SH-SY5Y (cell line): ENCODE measurements at regions not wholly inside any gene's neighbourhood (a gene's known extent, or its start where the extent isn't known, plus 50 kb on each side); places are given as distances from the start of the nearest gene placed in this dataset.

Experiments
- GATA2 ChIP-seq: IDR thresholded peaks from 2 replicates; pipeline ENCODE4 v1.6.1; 2011; ENCODE audit warnings: mild to moderate bottlenecking, low read depth, low read length
- GATA3 ChIP-seq: IDR thresholded peaks from 2 replicates; pipeline ENCODE4 v1.6.1; 2011; ENCODE audit warnings: low read depth, mild to moderate bottlenecking, low read length, moderate library complexity

DNA sequence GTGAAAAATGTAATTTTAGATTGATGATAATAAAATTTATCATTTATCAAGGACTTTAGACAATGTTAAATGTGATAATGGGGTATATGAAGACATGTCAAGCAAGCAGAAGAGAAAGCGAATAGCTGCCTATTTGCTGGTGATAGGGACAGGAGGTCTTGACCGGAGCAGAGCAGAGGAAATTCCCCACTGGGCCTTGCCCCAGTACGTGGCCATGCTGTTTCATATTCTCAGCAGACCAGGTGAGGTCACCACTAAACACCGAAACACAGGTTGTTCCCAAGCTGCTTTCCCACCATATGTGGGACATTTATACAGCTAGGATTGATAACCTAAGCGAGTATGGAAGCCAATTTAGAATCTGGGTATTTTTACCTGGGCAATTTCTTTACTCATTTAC lies 1629.6 kb downstream of the FAM181B start:
- TF ChIP-seq GATA3 = no peak
- TF ChIP-seq GATA2 = no peak
